GM23338 (cell line): ENCODE measurements at regions not wholly inside any gene's neighbourhood (a gene's known extent, or its start where the extent isn't known, plus 50 kb on each side); places are given as distances from the start of the nearest gene placed in this dataset.

ENCODE experiments used
- ATAC-seq: fragments of 200-7000 bp; cut with Tn5 transposase; 3 replicates; pipeline ENCODE4 v1.9.1; 2020
- DNase-seq: peaks from one replicate; pipeline ENCODE4 v3.0.0-alpha.2; 2015; ENCODE audit warnings: low spot score
- H2AFZ ChIP-seq: fragments of 200-600 bp; sonication (generic); 2 replicates; pipeline ENCODE4 v1.8.0; 2016; ENCODE audit warnings: antibody characterized with exemption, mild to moderate bottlenecking, moderate library complexity
- H3F3A ChIP-seq: fragments of 200-600 bp; sonication (generic); replicated peaks from 2 replicates; pipeline ENCODE4 v1.8.0; 2017; ENCODE audit warnings: antibody characterized with exemption, mixed run types, low read depth
- H3K27ac ChIP-seq: fragments of 200-600 bp; sonication (generic); 2 replicates; pipeline ENCODE4 v1.6.1; 2016; ENCODE audit warnings: low read depth
- H3K27me3 ChIP-seq: fragments of 200-600 bp; sonication (generic); 2 replicates; pipeline ENCODE4 v1.8.0; 2016; ENCODE audit warnings: mild to moderate bottlenecking, mixed run types, moderate library complexity; ENCODE audit not compliant: insufficient read depth
- H3K36me3 ChIP-seq: fragments of 200-600 bp; sonication (generic); 2 replicates; pipeline ENCODE4 v1.8.0; 2016; ENCODE audit warnings: mild to moderate bottlenecking; ENCODE audit not compliant: insufficient read depth
- H3K4me1 ChIP-seq: fragments of 200-600 bp; sonication (generic); 2 replicates; pipeline ENCODE4 v1.8.0; 2016; ENCODE audit warnings: mild to moderate bottlenecking, moderate library complexity; ENCODE audit not compliant: insufficient read depth
- H3K4me2 ChIP-seq: fragments of 200-600 bp; sonication (generic); 2 replicates; pipeline ENCODE4 v1.7.1; 2017; ENCODE audit warnings: mixed run types
- H3K4me3 ChIP-seq: fragments of 200-600 bp; sonication (generic); 2 replicates; pipeline ENCODE4 v1.6.1; 2016; ENCODE audit warnings: mixed run types
- H3K79me2 ChIP-seq: fragments of 200-600 bp; sonication (generic); replicated peaks from 2 replicates; pipeline ENCODE4 v1.8.0; 2017; ENCODE audit warnings: mild to moderate bottlenecking; ENCODE audit not compliant: insufficient read depth
- H3K9me2 ChIP-seq: fragments of 200-600 bp; sonication (generic); 2 replicates; pipeline ENCODE4 v1.8.0; 2017; ENCODE audit not compliant: insufficient read depth
- H4K20me1 ChIP-seq: fragments of 200-600 bp; sonication (generic); replicated peaks from 2 replicates; pipeline ENCODE4 v1.8.0; 2017; ENCODE audit warnings: mild to moderate bottlenecking; ENCODE audit not compliant: insufficient read depth
- H3K27ac Mint-ChIP-seq: 2 replicates; pipeline ENCODE4 v1.8.0; 2020; ENCODE audit warnings: inconsistent platforms, mild to moderate bottlenecking, moderate library complexity, mixed read lengths
- H3K27me3 Mint-ChIP-seq: 3 replicates; pipeline ENCODE4 v1.8.0; 2022; ENCODE audit warnings: low read depth, mild to moderate bottlenecking, moderate library complexity, mixed read lengths, inconsistent platforms; ENCODE audit not compliant: insufficient read depth, poor library complexity
- H3K36me3 Mint-ChIP-seq: 3 replicates; pipeline ENCODE4 v1.8.0; 2021; ENCODE audit warnings: low read depth, mild to moderate bottlenecking, inconsistent platforms, moderate library complexity, mixed read lengths
- H3K4me1 Mint-ChIP-seq: 3 replicates; pipeline ENCODE4 v1.8.0; 2020; ENCODE audit warnings: mild to moderate bottlenecking, inconsistent platforms, mixed read lengths
- H3K4me3 Mint-ChIP-seq: 3 replicates; pipeline ENCODE4 v1.8.0; 2021; ENCODE audit warnings: moderate library complexity, mild to moderate bottlenecking, inconsistent platforms, mixed read lengths
- H3K9me3 Mint-ChIP-seq: 3 replicates; pipeline ENCODE4 v1.8.0; 2020; ENCODE audit warnings: moderate library complexity, mild to moderate bottlenecking, inconsistent platforms, mixed read lengths
- CREB1 ChIP-seq: fragments of 250-450 bp; sonication (Bioruptor Pico); IDR thresholded peaks from 2 replicates; pipeline ENCODE4 v1.5.0; 2020; ENCODE audit warnings: low read depth, mild to moderate bottlenecking, moderate library complexity
- CTCF ChIP-seq, 2 experiments: fragments of 200-600 bp in 1 of 2; sonication (generic) in 1 of 2; conservative IDR thresholded peaks; 2 replicates each; pipeline versions ENCODE4 v1.5.1 to v1.6.1; 2016 to 2017; ENCODE audit warnings: antibody characterized with exemption in 2 of 2, low read depth in 2 of 2, mild to moderate bottlenecking in 2 of 2, moderate library complexity in 1 of 2
- EZH2 ChIP-seq: fragments of 200-600 bp; sonication (generic); IDR thresholded peaks from one replicate; pipeline ENCODE4 v1.8.0; 2017; ENCODE audit warnings: antibody characterized with exemption, mild to moderate bottlenecking, low read depth; ENCODE audit not compliant: unreplicated experiment
- EZH2phosphoT487 ChIP-seq: fragments of 200-600 bp; sonication (generic); IDR thresholded peaks from one replicate; pipeline ENCODE4 v1.8.1; 2018; ENCODE audit warnings: antibody characterized with exemption; ENCODE audit not compliant: unreplicated experiment
- JUNB ChIP-seq: IDR thresholded peaks from one replicate; pipeline ENCODE4 v1.6.1; 2016; ENCODE audit warnings: antibody characterized with exemption; ENCODE audit not compliant: unreplicated experiment
- NANOG ChIP-seq: IDR thresholded peaks from 2 replicates; pipeline ENCODE4 v1.6.1; 2016; ENCODE audit warnings: antibody characterized with exemption, borderline replicate concordance
- POLR2AphosphoS5 ChIP-seq: IDR thresholded peaks from 2 replicates; pipeline ENCODE4 v1.6.1; 2016; ENCODE audit warnings: antibody characterized with exemption, low read depth
- REST ChIP-seq: IDR thresholded peaks from one replicate; pipeline ENCODE4 v1.6.1; 2018; ENCODE audit warnings: antibody characterized with exemption; ENCODE audit not compliant: unreplicated experiment
- STAT1 ChIP-seq: IDR thresholded peaks from one replicate; pipeline ENCODE4 v1.6.1; 2016; ENCODE audit warnings: antibody characterized with exemption; ENCODE audit not compliant: unreplicated experiment
- ZNF114 ChIP-seq: fragments of 250-450 bp; sonication (Bioruptor Pico); IDR thresholded peaks from 2 replicates; pipeline ENCODE4 v1.5.0; 2020; ENCODE audit warnings: mild to moderate bottlenecking, moderate library complexity
- ZNF331 ChIP-seq: fragments of 250-450 bp; sonication (Bioruptor Pico); IDR thresholded peaks from 2 replicates; pipeline ENCODE4 v1.5.0; 2020; ENCODE audit warnings: low read depth, mild to moderate bottlenecking, moderate library complexity
- ZNF462 ChIP-seq: fragments of 250-450 bp; sonication (Bioruptor Pico); IDR thresholded peaks from 2 replicates; pipeline ENCODE4 v1.5.0; 2020; ENCODE audit warnings: mild to moderate bottlenecking, moderate library complexity
- TF ChIP-seq, protein P1 (sequence below): IDR thresholded peaks from 2 replicates; pipeline ENCODE4 v1.6.1; 2016; ENCODE audit warnings: antibody characterized with exemption

DNA sequence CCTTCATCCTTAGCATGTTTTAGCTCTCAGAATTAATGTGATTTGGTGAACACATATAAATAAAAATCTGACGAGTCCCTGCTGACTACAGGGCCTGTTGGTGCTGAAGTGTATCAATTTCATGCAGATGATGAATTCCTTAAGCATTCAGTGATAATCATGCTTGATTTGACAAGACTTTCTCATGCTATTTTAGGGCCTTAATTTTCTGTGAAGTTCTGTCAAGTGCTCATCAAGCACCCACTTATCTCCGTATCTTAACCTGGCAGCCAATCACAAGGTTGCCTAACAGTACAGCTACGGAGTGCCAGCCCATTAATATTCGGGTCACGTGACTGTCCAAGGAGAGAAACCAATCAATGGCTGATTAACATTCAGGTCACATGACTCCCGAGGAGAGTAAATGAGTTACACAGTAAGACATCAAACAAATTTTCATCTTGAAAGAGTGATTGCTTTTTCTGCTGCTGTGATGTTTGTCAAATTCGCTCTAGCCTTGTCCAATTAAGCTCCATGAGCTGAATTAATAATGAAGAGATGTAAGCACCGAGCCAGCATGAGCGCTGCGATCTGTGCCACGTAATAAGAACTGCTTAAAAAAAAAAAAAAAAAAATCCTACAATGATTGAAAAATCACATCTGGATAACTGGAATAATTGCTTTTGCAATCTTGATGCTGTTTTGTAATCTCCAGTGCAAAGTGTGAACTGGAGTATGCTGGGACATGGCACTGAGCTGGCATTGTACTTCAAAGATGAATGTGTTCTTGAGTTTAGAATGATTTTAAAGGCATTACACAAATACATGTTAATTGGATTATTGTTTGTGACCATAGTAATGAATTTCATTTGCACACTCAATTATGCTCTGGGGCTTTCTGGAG lies 104.3 kb upstream of the SPATA31D4 start:
- Histone ChIP-seq H2AFZ (no peak overlapping the region), H3K36me3 (no peaks in the 10 kb centered on the region), H3K9me2 (no peaks in the 10 kb centered on the region), H3K4me1 (peaks cover 44% of the 10 kb centered on the region), H3F3A (no peaks in the 10 kb centered on the region), H3K79me2 (no peaks in the 10 kb centered on the region), H3K27me3 (no peaks in the 10 kb centered on the region), H3K4me2 (no peak overlapping the region), H4K20me1 (no peaks in the 10 kb centered on the region), H3K27ac (no peak overlapping the region), H3K4me3 (no peak overlapping the region)
- Mint-ChIP-seq H3K36me3 (no peaks in the 10 kb centered on the region), H3K27ac (no peak overlapping the region), H3K27me3 (no peaks in the 10 kb centered on the region), H3K9me3 (no peaks in the 10 kb centered on the region), H3K4me1 (peaks cover 47% of the 10 kb centered on the region), H3K4me3 (no peak overlapping the region)
- TF ChIP-seq, protein P1, sequence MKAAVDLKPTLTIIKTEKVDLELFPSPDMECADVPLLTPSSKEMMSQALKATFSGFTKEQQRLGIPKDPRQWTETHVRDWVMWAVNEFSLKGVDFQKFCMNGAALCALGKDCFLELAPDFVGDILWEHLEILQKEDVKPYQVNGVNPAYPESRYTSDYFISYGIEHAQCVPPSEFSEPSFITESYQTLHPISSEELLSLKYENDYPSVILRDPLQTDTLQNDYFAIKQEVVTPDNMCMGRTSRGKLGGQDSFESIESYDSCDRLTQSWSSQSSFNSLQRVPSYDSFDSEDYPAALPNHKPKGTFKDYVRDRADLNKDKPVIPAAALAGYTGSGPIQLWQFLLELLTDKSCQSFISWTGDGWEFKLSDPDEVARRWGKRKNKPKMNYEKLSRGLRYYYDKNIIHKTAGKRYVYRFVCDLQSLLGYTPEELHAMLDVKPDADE = no peak
- no peak for TF ChIP-seq JUNB
- no peak for TF ChIP-seq CTCF (conservative IDR thresholded peaks at IDR 0.05; ENCODE audit: low read depth in 2 of 2)
- no peak for TF ChIP-seq NANOG
- no peak for TF ChIP-seq STAT1
- no peak for TF ChIP-seq REST
- no peak for TF ChIP-seq POLR2AphosphoS5
- TF ChIP-seq EZH2phosphoT487 = no peak
- no peak for TF ChIP-seq EZH2
- TF ChIP-seq ZNF462 (CRISPR knock-in tag) = no peak
- TF ChIP-seq ZNF331 (CRISPR knock-in tag) = no peak
- TF ChIP-seq CREB1 (CRISPR knock-in tag) = no peak
- no peak for TF ChIP-seq ZNF114
- no peak for ATAC-seq
- no peak for DNase-seq
